ENCODE measurements at regions not wholly inside any gene's neighbourhood (a gene's known extent, or its start where the extent isn't known, plus 50 kb on each side); places are given as distances from the start of the nearest gene placed in this dataset.

DNA sequence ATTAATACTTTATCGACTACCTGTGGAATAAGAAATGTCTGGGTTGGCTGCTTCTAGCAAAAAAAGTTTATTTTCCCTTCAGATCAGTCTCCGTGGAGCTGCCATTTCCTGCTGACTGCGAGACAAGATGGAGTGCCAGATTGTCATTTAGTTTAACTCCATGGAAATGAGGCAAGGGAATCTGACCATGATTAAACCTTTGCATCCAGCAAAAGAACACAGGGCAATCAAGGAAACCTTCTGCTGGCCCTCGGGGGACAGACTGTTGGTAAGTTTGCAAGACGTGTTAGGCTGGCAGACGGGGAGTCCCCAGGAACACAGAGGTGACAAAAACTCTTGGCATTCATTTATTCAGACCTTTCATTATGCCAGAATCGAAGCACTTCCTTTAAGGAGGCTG is 52.2 kb upstream of the SPACA1 start:
- DNase-seq (ENCODE audit: low read depth in 4 of 4, low spot score in 2 of 4), result no peak

DNA sequence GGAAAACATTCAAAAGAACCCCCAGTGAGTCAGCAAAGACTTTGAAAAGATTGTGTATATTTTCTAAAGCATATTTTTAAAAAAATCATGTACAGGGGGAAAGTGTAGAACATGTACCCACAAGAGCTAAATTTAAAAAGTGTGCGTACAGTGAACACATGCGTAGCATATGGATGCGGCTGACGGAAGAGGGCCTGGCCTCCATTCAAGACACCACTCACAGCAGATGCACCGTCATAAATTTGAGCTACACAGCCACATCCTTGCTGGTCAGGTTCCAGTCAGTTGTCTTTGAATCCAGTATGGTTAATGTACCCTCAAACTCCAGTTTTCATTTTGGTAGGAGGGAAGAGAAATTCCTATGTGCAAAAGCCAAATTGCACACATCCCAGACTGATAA is 54.3 kb upstream of the SPACA1 start:
- no peak for DNase-seq (ENCODE audit: low read depth in 4 of 4, low spot score in 2 of 4)

DNA sequence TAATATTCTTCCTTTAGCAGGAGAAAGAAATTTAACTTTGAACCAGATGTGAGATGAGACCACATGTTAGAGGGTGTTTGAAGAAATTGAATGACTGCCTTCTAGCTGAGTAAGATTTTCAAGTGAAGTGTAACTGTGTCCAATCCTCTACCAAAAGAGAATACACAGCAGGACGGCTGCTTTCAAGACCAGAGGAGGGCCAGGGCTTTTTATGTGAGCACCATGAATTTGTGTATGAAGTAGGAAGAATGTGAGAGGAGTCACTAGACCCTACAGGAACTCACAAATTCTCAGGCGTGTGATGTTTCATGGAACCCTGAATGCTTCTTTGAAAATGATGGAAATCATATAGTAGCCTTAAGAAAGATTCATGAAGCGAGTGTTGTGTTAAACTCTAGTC is 56.8 kb upstream of the SPACA1 start:
- no peak for DNase-seq (ENCODE audit: low read depth in 4 of 4, low spot score in 2 of 4)

GRCh38 chr6:87982134-87982533 is 65.5 kb upstream of the SPACA1 start:
- no peak for DNase-seq (ENCODE audit: low read depth in 4 of 4, low spot score in 2 of 4)

DNA sequence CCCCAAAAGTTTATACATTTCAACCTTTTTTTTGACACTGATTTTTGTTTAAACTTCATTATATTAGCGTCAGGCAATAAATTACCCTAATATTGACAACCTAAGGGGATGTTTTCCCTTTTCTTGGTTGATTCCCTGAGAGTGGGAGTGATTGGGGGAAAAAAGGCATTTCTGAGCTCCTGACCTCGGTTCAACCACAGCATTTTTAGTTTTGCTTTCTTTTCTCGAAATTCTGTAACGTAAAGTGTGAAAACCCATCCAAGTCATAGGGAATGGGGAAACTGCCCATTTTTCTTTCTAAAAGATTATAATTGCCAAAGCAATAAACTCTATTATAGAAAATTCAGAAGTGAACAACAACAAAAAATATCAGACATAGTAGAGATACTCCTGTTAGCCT is 67.9 kb upstream of the SPACA1 start:
- DNase-seq (ENCODE audit: low read depth in 4 of 4, low spot score in 2 of 4), result no peak

DNA sequence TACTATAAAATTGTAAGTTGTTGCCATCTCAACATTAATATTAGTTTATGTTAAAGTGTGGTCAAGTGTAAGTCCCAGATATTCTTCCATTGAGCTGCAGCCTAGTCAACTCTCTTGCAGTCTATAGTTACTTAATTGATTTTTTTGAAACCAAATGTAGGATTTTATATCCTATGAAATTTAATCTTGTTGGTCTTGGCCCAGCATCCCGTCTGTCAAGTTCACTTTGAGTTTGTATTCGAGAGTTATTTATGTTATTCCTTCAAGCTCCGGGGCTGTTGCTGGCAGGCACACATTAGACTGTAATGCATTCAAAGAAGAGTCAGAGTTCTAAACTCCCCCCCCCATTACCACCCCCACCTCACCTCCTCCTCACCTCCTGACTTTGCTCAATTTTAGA is 71.0 kb upstream of the SPACA1 start:
- DNase-seq (ENCODE audit: low read depth in 4 of 4, low spot score in 2 of 4), result no peak

GRCh38 chr6:87975561-87975960 is 72.1 kb upstream of the SPACA1 start:
- no peak for DNase-seq (ENCODE audit: low read depth in 4 of 4, low spot score in 2 of 4)

- no peak for DNase-seq (ENCODE audit: low read depth in 4 of 4, low spot score in 2 of 4)
Observed at GRCh38 chr6:87972279-87972678, 75.4 kb upstream of the SPACA1 start.

- DNase-seq (ENCODE audit: low read depth in 4 of 4, low spot score in 2 of 4), result no peak
Observed at GRCh38 chr6:87971605-87972262, 75.9 kb upstream of the SPACA1 start.

GRCh38 chr6:87968435-87969278 is 79.0 kb upstream of the SPACA1 start:
- no peak for DNase-seq (ENCODE audit: low read depth in 4 of 4, low spot score in 2 of 4)

DNA sequence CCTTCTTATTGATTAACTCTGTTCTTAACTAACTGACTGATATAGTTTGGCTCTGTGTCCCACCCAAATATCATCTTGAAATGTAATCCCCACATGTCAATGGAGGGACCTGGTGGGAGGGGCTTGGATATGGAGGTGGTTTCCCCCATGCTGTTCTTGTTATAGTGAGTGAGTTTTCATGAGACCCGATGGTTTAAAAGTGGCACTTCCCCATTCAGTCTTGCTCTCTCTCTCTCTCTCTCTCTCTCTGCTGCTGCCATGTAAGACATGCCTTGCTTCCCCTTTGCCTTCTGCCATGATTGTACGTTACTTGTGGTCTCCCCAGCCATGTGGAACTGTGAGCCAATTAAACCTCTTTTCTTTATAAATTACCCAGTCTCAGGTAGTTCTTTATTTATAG is 81.8 kb upstream of the SPACA1 start:
- no peak for DNase-seq (ENCODE audit: low read depth in 4 of 4, low spot score in 2 of 4)

GRCh38 chr6:87959083-87959482 is 88.6 kb upstream of the SPACA1 start:
- DNase-seq (ENCODE audit: low read depth in 4 of 4, low spot score in 2 of 4), result no peak

- no peak for DNase-seq (ENCODE audit: low read depth in 4 of 4, low spot score in 2 of 4)
Observed at GRCh38 chr6:87951751-87952150, 95.9 kb upstream of the SPACA1 start.

- DNase-seq (ENCODE audit: low read depth in 4 of 4, low spot score in 2 of 4), result no peak
Observed at GRCh38 chr6:87950614-87951013, 97.0 kb upstream of the SPACA1 start.

- no peak for DNase-seq (ENCODE audit: low read depth in 4 of 4, low spot score in 2 of 4)
Observed at GRCh38 chr6:87949194-87949593, 98.4 kb upstream of the SPACA1 start.

- DNase-seq (ENCODE audit: low read depth in 4 of 4, low spot score in 2 of 4), result no peak
Observed at GRCh38 chr6:87946669-87947068, 101.0 kb upstream of the SPACA1 start.

GRCh38 chr6:87945966-87946365 is 101.7 kb upstream of the SPACA1 start:
- DNase-seq (ENCODE audit: low read depth in 4 of 4, low spot score in 2 of 4), result no peak

GRCh38 chr6:87945181-87945580 is 102.5 kb upstream of the SPACA1 start:
- no peak for DNase-seq (ENCODE audit: low read depth in 4 of 4, low spot score in 2 of 4)

GRCh38 chr6:87944541-87944954 is 103.1 kb upstream of the SPACA1 start:
- DNase-seq (ENCODE audit: low read depth in 4 of 4, low spot score in 2 of 4), result no peak

DNA sequence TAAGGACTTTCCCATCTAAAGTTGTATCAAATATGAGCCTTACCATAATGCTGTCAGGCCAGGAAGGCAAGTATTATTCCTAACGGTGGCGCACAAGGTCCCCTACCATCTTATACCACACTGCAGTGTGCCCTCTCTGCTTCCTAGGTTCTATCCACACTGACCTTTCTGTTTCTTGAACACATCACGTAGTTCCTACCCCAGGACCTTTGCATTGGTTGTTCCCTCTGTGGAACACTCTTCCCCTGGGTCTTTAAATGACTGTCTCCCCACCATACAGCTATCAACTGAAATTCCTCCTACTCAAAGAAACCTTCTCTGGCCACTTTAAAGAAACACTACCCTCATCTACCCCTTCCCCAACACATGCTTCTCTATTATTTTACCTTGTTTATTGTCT is 104.5 kb upstream of the SPACA1 start:
- DNase-seq (ENCODE audit: low read depth in 4 of 4, low spot score in 2 of 4), result no peak

- DNase-seq (ENCODE audit: low read depth in 4 of 4, low spot score in 2 of 4), result no peak
Observed at GRCh38 chr6:87941556-87942358, 105.9 kb upstream of the SPACA1 start.

All from left renal cortex interstitium (tissue), 4 donors.